ENCODE measurements at regions not wholly inside any gene's neighbourhood (a gene's known extent, or its start where the extent isn't known, plus 50 kb on each side); places are given as distances from the start of the nearest gene placed in this dataset.

DNA sequence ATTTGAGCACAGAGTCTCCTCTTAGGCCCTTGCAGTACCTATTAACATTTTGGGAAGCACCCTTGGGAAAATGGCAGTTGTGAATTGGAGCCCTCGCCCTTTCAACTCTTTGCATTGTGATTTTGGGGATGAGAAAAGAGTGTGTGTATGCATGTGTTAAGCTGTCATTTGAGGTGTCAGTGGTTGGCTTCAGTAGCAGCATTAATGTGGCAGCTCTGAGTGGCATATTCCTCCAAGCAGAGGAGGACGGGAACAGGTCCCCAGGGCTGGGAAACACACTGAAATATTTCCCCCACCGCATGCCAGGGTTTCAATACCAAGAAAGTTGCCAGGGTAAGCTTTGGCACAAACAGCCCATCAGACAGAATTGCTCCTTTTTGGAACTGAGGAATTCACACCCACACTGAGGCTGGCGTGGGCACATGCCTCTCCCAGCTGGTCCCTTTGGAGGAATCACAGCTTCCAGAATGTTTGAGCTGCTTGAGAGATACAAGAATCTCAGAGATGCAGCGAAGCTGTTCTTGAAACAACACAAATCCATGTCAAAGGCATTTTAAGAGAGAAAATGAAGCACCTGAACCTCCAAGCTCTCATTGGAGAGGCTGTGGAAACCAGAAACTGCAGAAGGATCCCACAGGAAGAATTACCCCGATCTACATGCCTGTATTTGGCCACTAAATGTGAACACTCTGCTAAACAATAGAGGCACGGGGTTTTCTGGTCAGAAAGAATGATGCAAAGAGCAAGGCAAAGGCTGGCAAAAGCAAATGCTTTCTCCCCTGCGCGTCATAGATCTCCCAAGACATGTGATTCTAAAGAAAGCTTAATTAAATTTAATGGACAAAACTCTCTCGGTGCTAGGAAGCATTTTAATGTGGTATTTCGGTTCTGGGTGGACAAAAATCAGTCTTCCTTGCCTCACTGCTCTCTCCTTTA is 67.2 kb upstream of the RCN1 start:
- TF ChIP-seq POLR2A (IDR thresholded peaks at IDR 0.05; ENCODE audit: control extremely low read depth in 1 of 2, low read depth in 2 of 2, low read length in 2 of 2) (no peak), CTCF (IDR thresholded peaks at IDR 0.05; ENCODE audit: control extremely low read depth in 1 of 3, insufficient read depth in 1 of 3, low read depth in 1 of 3, low read length in 3 of 3) (no peak), NANOG (IDR thresholded peaks at IDR 0.05; ENCODE audit: insufficient read depth, low read depth, low read length, poor library complexity, severe bottlenecking) (no peak), EZH2 (IDR thresholded peaks at IDR 0.05; ENCODE audit: low read depth, low read length, severe bottlenecking) (no peak), MAFK (IDR thresholded peaks at IDR 0.05; ENCODE audit: low read depth, low read length) (no peak), JUND (IDR thresholded peaks at IDR 0.05; ENCODE audit: low read length) (no peak), SIN3A (conservative IDR thresholded peaks at IDR 0.05 in 1 of 2, IDR thresholded peaks at IDR 0.05 in 1 of 2; ENCODE audit: low read depth in 1 of 2, low read length in 2 of 2) (no peak), GABPA (IDR thresholded peaks at IDR 0.05; ENCODE audit: borderline replicate concordance, insufficient read depth, low read length) (no peak), ZNF274 (IDR thresholded peaks at IDR 0.05; ENCODE audit: borderline replicate concordance, extremely low read depth, low read length) (no peak), POLR2AphosphoS5 (IDR thresholded peaks at IDR 0.05; ENCODE audit: low read depth, low read length) (no peak), KDM1A (IDR thresholded peaks at IDR 0.05; ENCODE audit: borderline replicate concordance, low read length) (no peak), NRF1 (IDR thresholded peaks at IDR 0.05; ENCODE audit: low read depth, low read length) (no peak), POU5F1 (IDR thresholded peaks at IDR 0.05; ENCODE audit: low read depth, low read length) (no peak)

Data from H1 (cell line).